Stimulated activated CD8-positive, alpha-beta memory T cell treated with anti-CD3 and anti-CD28 coated beads, Interleukin-4, amount 100 ng/mL, for 48 hours (primary cell): ENCODE measurements at regions not wholly inside any gene's neighbourhood (a gene's known extent, or its start where the extent isn't known, plus 50 kb on each side); places are given as distances from the start of the nearest gene placed in this dataset.

Experiments used
- DNase-seq: peaks from one replicate; pipeline ENCODE4 v3.0.0-alpha.2; 2020

GRCh38 chr2:19028587-19029375, 329.6 kb downstream of the OSR1 start:
- DNase-seq: no peak

GRCh38 chr2:19027626-19028025, 330.8 kb downstream of the OSR1 start:
- no peak for DNase-seq

- DNase-seq: no peak
These were observed 332.2 kb downstream of the OSR1 start for GRCh38 chr2:19026261-19026660.

- DNase-seq: no peak
These were observed 336.1 kb downstream of the OSR1 start for GRCh38 chr2:19022334-19022733.

GRCh38 chr2:19021721-19022120, 336.7 kb downstream of the OSR1 start:
- no peak for DNase-seq

- DNase-seq: no peak
These were observed 337.3 kb downstream of the OSR1 start for GRCh38 chr2:19021100-19021476.

- no peak for DNase-seq
These were observed 338.0 kb downstream of the OSR1 start for GRCh38 chr2:19020144-19021099.

- no peak for DNase-seq
These were observed 348.9 kb downstream of the OSR1 start for GRCh38 chr2:19009510-19009909.

- DNase-seq: no peak
These were observed 354.9 kb downstream of the OSR1 start for GRCh38 chr2:19003554-19003953.

GRCh38 chr2:19000776-19001175, 357.6 kb downstream of the OSR1 start:
- no peak for DNase-seq

- no peak for DNase-seq
These were observed 359.2 kb downstream of the OSR1 start for GRCh38 chr2:18999198-18999597.

- DNase-seq: no peak
These were observed 359.9 kb downstream of the OSR1 start for GRCh38 chr2:18998491-18998890.

- DNase-seq: no peak
These were observed 364.6 kb downstream of the OSR1 start for GRCh38 chr2:18993756-18994338.

- no peak for DNase-seq
These were observed 366.9 kb downstream of the OSR1 start for GRCh38 chr2:18991177-18992168.

GRCh38 chr2:18988631-18989232, 369.7 kb downstream of the OSR1 start:
- DNase-seq: no peak

- DNase-seq: no peak
These were observed 370.8 kb downstream of the OSR1 start for GRCh38 chr2:18987592-18988073.

GRCh38 chr2:18987016-18987415, 371.4 kb downstream of the OSR1 start:
- DNase-seq: no peak

- no peak for DNase-seq
These were observed 372.4 kb downstream of the OSR1 start for GRCh38 chr2:18986046-18986445.

GRCh38 chr2:18980786-18981430, 377.5 kb downstream of the OSR1 start:
- no peak for DNase-seq

- no peak for DNase-seq
These were observed 378.2 kb downstream of the OSR1 start for GRCh38 chr2:18980104-18980785.

- no peak for DNase-seq
These were observed 381.0 kb downstream of the OSR1 start for GRCh38 chr2:18977409-18977808.
